HCT116 (cell line): ENCODE measurements at regions not wholly inside any gene's neighbourhood (a gene's known extent, or its start where the extent isn't known, plus 50 kb on each side); places are given as distances from the start of the nearest gene placed in this dataset.

Experiments
- ATAC-seq: fragments of 200-7000 bp; cut with Tn5 transposase; 2 replicates; pipeline ENCODE4 v1.9.1; 2020; ENCODE audit warnings: mild to moderate bottlenecking, moderate library complexity
- BruUV-seq: library from RNA; stranded (reverse); fragments of 400-500 nt; replicated peaks from 2 replicates; lab custom pipeline; 2021; lab: Mats Ljungman, UMichigan
- CTCF ChIA-PET: fragments of 300-600 bp; sonication (Branson Sonifier 250); formaldehyde crosslinking; loops from one replicate; lab custom pipeline; 2021; ENCODE audit warnings: antibody characterized with exemption; lab: Charles Lee
- POLR2A ChIA-PET: fragments of 300-600, 350-600 bp; sonication (Branson Sonifier 250); formaldehyde crosslinking; loops from one replicate; lab custom pipeline; 2021; ENCODE audit warnings: antibody characterized with exemption; lab: Charles Lee
- RAD21 ChIA-PET, 2 experiments: fragments of 300-600 bp; sonication (Branson Sonifier 250); formaldehyde crosslinking; loops; one replicate each; lab custom pipeline; 2023; ENCODE audit warnings: low total read pairs in 2 of 2; ENCODE audit not compliant: uncharacterized antibody in 2 of 2, unreplicated experiment in 2 of 2, low non-redundant PET in 1 of 2; lab: Charles Lee
- DNase-seq: peaks from one replicate; pipeline ENCODE4 v3.0.0-alpha.2; 2010; ENCODE audit warnings: low read depth, low spot score
- H2AFZ ChIP-seq: fragments of 200-600 bp; shearing (Covaris generic), sonication (generic); 2 replicates; pipeline ENCODE4 v1.6.1; 2017; ENCODE audit warnings: low read depth, mixed run types, mixed read lengths, antibody characterized with exemption, low read length; ENCODE audit not compliant: poor library complexity, severe bottlenecking
- H3K27ac ChIP-seq: 2 replicates; pipeline ENCODE4 v1.5.1; 2012; ENCODE audit warnings: low read depth, low read length
- H3K27me3 ChIP-seq: fragments of 200-600 bp; sonication (generic); 2 replicates; pipeline ENCODE4 v1.6.1; 2016; ENCODE audit warnings: mixed run types, low read length, mixed read lengths; ENCODE audit not compliant: insufficient read depth
- H3K36me3 ChIP-seq, 2 experiments: fragments of 200-500 bp in 1 of 2; fragments of 200-600 bp in 1 of 2; sonication (Bioruptor generic) in 1 of 2; sonication (generic) in 1 of 2; 2 replicates each; pipeline versions ENCODE4 v1.5.1 to v1.6.1; 2014 to 2016; ENCODE audit warnings: low read length in 2 of 2, inconsistent platforms in 1 of 2, mixed read lengths in 1 of 2, mixed run types in 1 of 2; ENCODE audit not compliant: insufficient read depth in 2 of 2, control insufficient read depth in 1 of 2
- H3K4me1 ChIP-seq, 2 experiments: fragments of 200-600 bp in 1 of 2; sonication (generic) in 1 of 2; 2 replicates each; pipeline versions ENCODE4 v1.5.1 to v1.6.1; 2012 to 2017; ENCODE audit warnings: low read length in 2 of 2, inconsistent platforms in 1 of 2, mild to moderate bottlenecking in 1 of 2, mixed read lengths in 1 of 2, mixed run types in 1 of 2, moderate library complexity in 1 of 2; ENCODE audit not compliant: insufficient read depth in 2 of 2, control insufficient read depth in 1 of 2
- H3K4me2 ChIP-seq: fragments of 200-600 bp; sonication (generic); 2 replicates; pipeline ENCODE4 v1.6.1; 2017; ENCODE audit warnings: mixed run types, low read length, mixed read lengths
- H3K4me3 ChIP-seq, 2 experiments: fragments of 200-600 bp in 1 of 2; sonication (generic) in 1 of 2; replicated peaks in 1 of 2; 2 replicates each; pipeline ENCODE4 v1.5.1; 2011 to 2016; ENCODE audit warnings: low read length in 2 of 2, control low read depth in 1 of 2, low read depth in 1 of 2, mild to moderate bottlenecking in 1 of 2, mixed read lengths in 1 of 2, mixed run types in 1 of 2
- H3K79me2 ChIP-seq: fragments of 200-600 bp; sonication (generic); 2 replicates; pipeline ENCODE4 v1.6.1; 2017; ENCODE audit warnings: mild to moderate bottlenecking, mixed run types, low read length, moderate library complexity, mixed read lengths; ENCODE audit not compliant: insufficient read depth
- H3K9ac ChIP-seq: fragments of 200-600 bp; sonication (generic); 2 replicates; pipeline ENCODE4 v1.6.1; 2016; ENCODE audit warnings: low read length, mixed read lengths
- H3K9me2 ChIP-seq: fragments of 200-600 bp; sonication (generic), shearing (Covaris generic); 2 replicates; pipeline ENCODE4 v1.6.1; 2017; ENCODE audit warnings: mixed run types, mild to moderate bottlenecking, moderate library complexity; ENCODE audit not compliant: insufficient read depth
- H3K9me3 ChIP-seq, 2 experiments: fragments of 200-500 bp in 1 of 2; fragments of 200-600 bp in 1 of 2; sonication (Bioruptor generic) in 1 of 2; sonication (generic) in 1 of 2; 2 replicates each; pipeline ENCODE4 v1.6.1; 2014 to 2017; ENCODE audit warnings: low read length in 2 of 2, mixed read lengths in 2 of 2, inconsistent platforms in 1 of 2, low read depth in 1 of 2, mild to moderate bottlenecking in 1 of 2, mixed run types in 1 of 2, moderate library complexity in 1 of 2; ENCODE audit not compliant: control insufficient read depth in 1 of 2, insufficient read depth in 1 of 2
- H4K20me1 ChIP-seq: fragments of 200-600 bp; sonication (generic), shearing (Covaris generic); 2 replicates; pipeline ENCODE4 v1.6.1; 2017; ENCODE audit warnings: mixed run types, mild to moderate bottlenecking, moderate library complexity; ENCODE audit not compliant: insufficient read depth
- ATF3 ChIP-seq: IDR thresholded peaks from 2 replicates; pipeline ENCODE4 v1.6.1; 2012
- CBX3 ChIP-seq: IDR thresholded peaks from 2 replicates; pipeline ENCODE4 v1.6.1; 2012; ENCODE audit warnings: low read depth
- CEBPB ChIP-seq: IDR thresholded peaks from 2 replicates; pipeline ENCODE4 v1.6.1; 2012; ENCODE audit warnings: low read depth
- EGR1 ChIP-seq: IDR thresholded peaks from 2 replicates; pipeline ENCODE4 v1.6.1; 2012; ENCODE audit warnings: low read depth
- ELF1 ChIP-seq: IDR thresholded peaks from 2 replicates; pipeline ENCODE4 v1.6.1; 2012; ENCODE audit warnings: low read depth, borderline replicate concordance
- EZH2phosphoT487 ChIP-seq: fragments of 200-600 bp; IDR thresholded peaks from 2 replicates; pipeline ENCODE4 v1.6.1; 2018; ENCODE audit warnings: antibody characterized with exemption, borderline replicate concordance
- JUND ChIP-seq: IDR thresholded peaks from 2 replicates; pipeline ENCODE4 v1.6.1; 2012
- POLR2A ChIP-seq: IDR thresholded peaks from 2 replicates; pipeline ENCODE4 v1.7.0; 2011; ENCODE audit warnings: borderline replicate concordance; ENCODE audit not compliant: insufficient read depth, insufficient read length; ENCODE audit errors: extremely low read depth
- POLR2AphosphoS5 ChIP-seq: IDR thresholded peaks from 2 replicates; pipeline ENCODE4 v1.6.1; 2011; ENCODE audit warnings: mild to moderate bottlenecking, low read depth, low read length, moderate library complexity
- RAD21 ChIP-seq: IDR thresholded peaks from 2 replicates; pipeline ENCODE4 v1.6.1; 2012; ENCODE audit warnings: low read depth, mild to moderate bottlenecking
- SIN3A ChIP-seq: IDR thresholded peaks from 2 replicates; pipeline ENCODE4 v1.6.1; 2012; ENCODE audit warnings: low read depth
- SP1 ChIP-seq: IDR thresholded peaks from 2 replicates; pipeline ENCODE4 v1.6.1; 2012; ENCODE audit warnings: low read depth
- TCF7L2 ChIP-seq: IDR thresholded peaks from 2 replicates; pipeline ENCODE4 v1.7.0; 2011; ENCODE audit warnings: borderline replicate concordance, inconsistent platforms; ENCODE audit not compliant: insufficient read depth, insufficient read length; ENCODE audit errors: extremely low read depth
- YY1 ChIP-seq: IDR thresholded peaks from 2 replicates; pipeline ENCODE4 v1.6.1; 2011; ENCODE audit warnings: low read length, low read depth, moderate library complexity, mild to moderate bottlenecking; ENCODE audit not compliant: insufficient replicate concordance; ENCODE audit errors: extremely low read depth
- ZFX ChIP-seq: fragments of 450-650 bp; IDR thresholded peaks from 2 replicates; pipeline ENCODE4 v1.6.1; 2017
- intact Hi-C: fragments of 100-400 bp; cut with micrococcal nuclease; formaldehyde crosslinking; loops from 2 replicates; pipeline ENCODE4 v1.10.0; 2022
- TF ChIP-seq, protein P1 (sequence below): IDR thresholded peaks from 2 replicates; pipeline ENCODE4 v1.6.1; 2012

- CTCF ChIA-PET, result no interaction called here
Observed at GRCh38 chr5:5014586-5015235, 125.4 kb upstream of the ADAMTS16 start.

DNA sequence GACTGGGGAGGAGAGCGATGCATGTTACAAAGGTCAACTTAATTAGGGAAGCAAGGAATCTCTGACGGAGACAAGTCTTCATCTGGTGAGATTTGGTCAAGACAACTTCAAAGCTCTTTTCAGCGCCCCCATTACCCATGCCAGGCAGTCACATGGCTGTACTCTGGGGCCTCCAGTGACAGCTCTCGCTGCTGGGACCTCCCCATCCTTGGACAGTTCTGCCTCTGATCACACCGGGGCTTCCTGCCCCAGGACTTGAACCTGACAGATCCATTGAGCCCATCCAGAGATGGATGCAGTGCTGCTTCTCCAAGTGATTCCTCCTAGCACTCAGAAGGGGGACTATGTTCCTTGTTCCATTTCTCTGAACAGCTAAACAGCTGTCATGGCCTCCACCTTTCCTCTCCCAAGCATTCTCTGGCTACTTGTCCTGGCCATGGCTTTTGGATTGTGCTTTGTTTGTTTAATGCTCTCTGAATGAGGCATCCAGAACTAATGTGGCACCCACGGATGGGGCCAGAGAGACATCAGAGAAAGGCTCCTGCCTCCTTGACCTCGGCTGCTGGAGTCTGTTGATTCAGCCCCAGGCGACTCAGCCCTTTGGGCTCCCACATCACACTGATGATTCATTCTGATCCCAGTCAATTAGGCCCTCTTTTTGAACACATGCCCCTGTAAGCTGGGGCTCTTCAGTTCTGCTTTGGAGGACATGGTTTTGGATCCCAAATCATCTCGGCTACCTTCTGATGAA is 122.1 kb upstream of the ADAMTS16 start:
- no TSS peak for BruUV-seq
- Histone ChIP-seq H3K4me3 (no peak overlapping the region), H3K9me2 (no peaks in the 10 kb centered on the region), H3K4me2 (no peak overlapping the region), H3K4me1 (no peaks in the 10 kb centered on the region), H3K27ac (no peak overlapping the region), H2AFZ (no peak overlapping the region), H3K79me2 (no peaks in the 10 kb centered on the region), H3K9me3 (no peaks in the 10 kb centered on the region), H3K36me3 (no peaks in the 10 kb centered on the region), H3K27me3 (0 out of 2 replicates have a peak, but pooled peaks cover 12% of the 10 kb centered on the region), H4K20me1 (no peaks in the 10 kb centered on the region), H3K9ac (no peak overlapping the region)
- ATAC-seq (no peak), DNase-seq (no peak)
- ChIA-PET CTCF (no interaction called here), RAD21 (no interaction called here), POLR2A (no interaction called here)
- intact Hi-C loops, result no loop called here
- TF ChIP-seq POLR2AphosphoS5, result no peak
- TF ChIP-seq YY1, result no peak
- no peak for TF ChIP-seq RAD21
- no peak for TF ChIP-seq ELF1
- TF ChIP-seq POLR2A, result no peak
- TF ChIP-seq JUND, result no peak
- TF ChIP-seq CBX3, result no peak
- TF ChIP-seq ZFX, result no peak
- TF ChIP-seq CEBPB, result no peak
- no peak for TF ChIP-seq EZH2phosphoT487
- TF ChIP-seq TCF7L2, result no peak
- TF ChIP-seq ATF3, result no peak
- TF ChIP-seq SP1, result no peak

More at GRCh38 chr5:5014586-5015235, 125.4 kb upstream of the ADAMTS16 start:
- RAD21 ChIA-PET, result no interaction called here
- Histone ChIP-seq H3K36me3 (no peaks in the 10 kb centered on the region), H3K9me2 (no peaks in the 10 kb centered on the region), H3K27me3 (0 out of 2 replicates have a peak, but pooled peaks cover 6% of the 10 kb centered on the region), H3K4me3 (no peak overlapping the region), H3K79me2 (no peaks in the 10 kb centered on the region), H4K20me1 (no peaks in the 10 kb centered on the region), H3K27ac (no peak overlapping the region), H3K4me2 (no peak overlapping the region), H3K4me1 (no peaks in the 10 kb centered on the region), H3K9ac (no peak overlapping the region), H2AFZ (no peak overlapping the region), H3K9me3 (no peaks in the 10 kb centered on the region)
- ATAC-seq, result no peak
- POLR2A ChIA-PET, result no interaction called here
- intact Hi-C loops, result no loop called here
- no peak for DNase-seq
- TF ChIP-seq TCF7L2 (no peak), EZH2phosphoT487 (no peak), SIN3A (no peak), RAD21 (no peak), EGR1 (no peak), ELF1 (no peak), ATF3 (no peak)
- TF ChIP-seq, protein P1, sequence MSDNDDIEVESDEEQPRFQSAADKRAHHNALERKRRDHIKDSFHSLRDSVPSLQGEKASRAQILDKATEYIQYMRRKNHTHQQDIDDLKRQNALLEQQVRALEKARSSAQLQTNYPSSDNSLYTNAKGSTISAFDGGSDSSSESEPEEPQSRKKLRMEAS, result no peak
- BruUV-seq, result no TSS peak
